Right lobe of liver (tissue), 6 donors: ENCODE measurements at regions not wholly inside any gene's neighbourhood (a gene's known extent, or its start where the extent isn't known, plus 50 kb on each side); places are given as distances from the start of the nearest gene placed in this dataset.

Experiments
- ATAC-seq, 4 donors: fragments of 200-7000 bp; cut with Tn5 transposase; one replicate each; pipeline ENCODE4 v1.9.1; 2020; ENCODE audit warnings: mild to moderate bottlenecking in 4 of 4, moderate library complexity in 4 of 4
- DNase-seq, 3 donors: peaks; one replicate each; pipeline ENCODE4 v3.0.0-alpha.2; 2020
- H3K27ac ChIP-seq, 3 donors: fragments of 200-600 bp; one replicate each; pipeline ENCODE4 v1.8.0; 2022
- H3K27me3 ChIP-seq, 2 donors: fragments of 200-600 bp; one replicate each; pipeline ENCODE4 v1.8.0; 2022
- H3K36me3 ChIP-seq, 4 donors: fragments of 200-600 bp; sonication (generic) in 1 of 4; one replicate each; pipeline versions ENCODE4 v1.5.1 to v1.8.0; 2017 to 2022; ENCODE audit warnings: control low read depth in 1 of 4
- H3K4me1 ChIP-seq, 4 donors: fragments of 200-600 bp; sonication (generic) in 1 of 4; one replicate each; pipeline versions ENCODE4 v1.5.1 to v1.8.0; 2017 to 2022; ENCODE audit warnings: control low read depth in 1 of 4
- H3K4me3 ChIP-seq, 3 donors: fragments of 200-600 bp; one replicate each; pipeline ENCODE4 v1.8.0; 2022
- H3K9me3 ChIP-seq, 4 donors: fragments of 200-600 bp; sonication (generic) in 1 of 4; one replicate each; pipeline versions ENCODE4 v1.5.1 to v1.8.0; 2017 to 2022; ENCODE audit warnings: control low read depth in 1 of 4
- CTCF ChIP-seq, 4 donors: fragments of 200-600 bp in 3 of 4; fragments of 450-650 bp in 1 of 4; IDR thresholded peaks; one replicate each; pipeline versions ENCODE4 v1.5.1 to v1.8.0; 2016 to 2022; ENCODE audit warnings: antibody characterized with exemption in 4 of 4, mild to moderate bottlenecking in 2 of 4
- POLR2A ChIP-seq: fragments of 450-650 bp; IDR thresholded peaks from one replicate; pipeline ENCODE4 v1.6.1; 2017; ENCODE audit warnings: antibody characterized with exemption, mild to moderate bottlenecking
- WGBS: methylation state at CpG from one replicate; pipeline ENCODE4 v1.1.6; 2018; ENCODE audit warnings: low coverage, low lambda C conversion rate; ENCODE audit not compliant: insufficient coverage; ENCODE audit errors: missing lambda C conversion rate; 5-methylcytosine and 5-hydroxymethylcytosine counted together
- intact Hi-C, 2 donors: fragments of 100-400 bp; cut with DNase I; formaldehyde crosslinking; loops; one replicate each; pipeline versions ENCODE4 v1.11.2 to v1.14.1; 2022
- donor health status: DM: no; HTN: yes; CAD: no.
- donor health status: DM: no; HTN: no; CAD: no.
- donor health status: DM: no; HTN: no; CAD: no.
- donor health status: DM: no; HTN: yes; CAD: no.
- donor health status: DM: no; HTN: yes; CAD: no.

DNA sequence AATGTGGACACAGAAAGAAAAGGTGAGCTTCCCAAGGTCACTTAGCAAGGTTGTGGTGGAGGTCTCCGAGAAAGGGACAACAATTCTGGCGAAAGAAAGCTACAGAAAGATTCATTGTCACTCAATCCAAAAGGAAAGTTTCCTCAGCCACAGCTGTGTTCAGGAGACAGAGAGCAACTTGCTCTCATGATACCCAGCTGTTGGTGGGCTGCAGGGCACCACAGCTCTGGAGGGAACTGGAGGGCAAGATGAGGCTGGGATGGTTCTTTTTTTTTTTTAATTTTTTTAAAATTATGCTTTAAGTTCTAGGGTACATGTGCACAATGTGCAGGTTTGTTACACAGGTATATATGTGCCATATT, 50.7 kb upstream of the VTCN1 start:
- Histone ChIP-seq H3K9me3 (no peaks in the 10 kb centered on the region), H3K4me1 (no peaks in the 10 kb centered on the region), H3K4me3 (no peak overlapping the region), H3K27ac (no peak overlapping the region), H3K36me3 (no peaks in the 10 kb centered on the region), H3K27me3 (no peaks in the 10 kb centered on the region)
- intact Hi-C loops, result no loop called here
- WGBS, result 94% methylated on average over 2 of the region's 2 CpGs
- no peak for ATAC-seq
- DNase-seq, result no peak
- TF ChIP-seq POLR2A (no peak), CTCF (IDR thresholded peaks at IDR 0.05) (no peak)

- Histone ChIP-seq H3K4me1 (no peaks in the 10 kb centered on the region), H3K27ac (no peak overlapping the region), H3K36me3 (no peaks in the 10 kb centered on the region), H3K4me3 (no peak overlapping the region), H3K27me3 (no peaks in the 10 kb centered on the region), H3K9me3 (no peaks in the 10 kb centered on the region)
- intact Hi-C loops, result no loop called here
- DNase-seq, result no peak
- TF ChIP-seq CTCF (IDR thresholded peaks at IDR 0.05), result no peak
- TF ChIP-seq POLR2A, result no peak
- no peak for ATAC-seq
- WGBS, result 58% methylated on average over 4 of the region's 4 CpGs
These were observed 50.2 kb upstream of the VTCN1 start for GRCh38 chr1:117260761-117261423.
